Esophagus muscularis mucosa (tissue), 4 donors: ENCODE measurements at regions not wholly inside any gene's neighbourhood (a gene's known extent, or its start where the extent isn't known, plus 50 kb on each side); places are given as distances from the start of the nearest gene placed in this dataset.

Experiments used
- DNase-seq: peaks from one replicate; pipeline ENCODE4 v3.0.0-alpha.2; 2017; ENCODE audit errors: extremely low spot score
- H3K27ac ChIP-seq, 4 donors: fragments of 200-600 bp; sonication (generic); replicated peaks in 1 of 4; 1 replicate in 3 of 4; 2 replicates in 1 of 4; pipeline ENCODE4 v1.5.1; 2016 to 2019; ENCODE audit warnings: mild to moderate bottlenecking in 1 of 4
- H3K27me3 ChIP-seq, 4 donors: fragments of 200-600 bp; sonication (generic); one replicate each; pipeline versions ENCODE4 v1.5.1 to v1.6.0; 2016 to 2019
- H3K36me3 ChIP-seq, 4 donors: fragments of 200-600 bp; sonication (generic); one replicate each; pipeline ENCODE4 v1.5.1; 2016 to 2019
- H3K4me1 ChIP-seq, 4 donors: fragments of 200-600 bp; sonication (generic); one replicate each; pipeline ENCODE4 v1.5.1; 2016 to 2019
- H3K4me3 ChIP-seq, 4 donors: fragments of 200-600 bp; sonication (generic); 1 replicate in 2 of 4; 2 replicates in 2 of 4; pipeline ENCODE4 v1.5.1; 2016 to 2019; ENCODE audit warnings: mild to moderate bottlenecking in 4 of 4, moderate library complexity in 1 of 4
- H3K9me3 ChIP-seq, 4 donors: fragments of 200-600 bp; sonication (generic); 1 replicate in 3 of 4; 2 replicates in 1 of 4; pipeline ENCODE4 v1.5.1; 2016 to 2019
- EP300 ChIP-seq: sonication (generic); formaldehyde crosslinking; IDR thresholded peaks from one replicate; pipeline ENCODE4 v1.6.1; 2017; ENCODE audit warnings: antibody characterized with exemption
- POLR2A ChIP-seq: fragments of 450-650 bp; IDR thresholded peaks from one replicate; pipeline ENCODE4 v1.6.1; 2017; ENCODE audit warnings: antibody characterized with exemption, moderate library complexity, mild to moderate bottlenecking, low read depth
- POLR2AphosphoS5 ChIP-seq, 2 donors: sonication (generic); formaldehyde crosslinking; IDR thresholded peaks; one replicate each; pipeline ENCODE4 v1.6.1; 2017; ENCODE audit warnings: antibody characterized with exemption in 2 of 2
- WGBS: methylation state at CpG from one replicate; pipeline ENCODE4 v1.1.5; 2018; 5-methylcytosine and 5-hydroxymethylcytosine counted together
- intact Hi-C: fragments of 100-400 bp; cut with DNase I; formaldehyde crosslinking; loops from one replicate; pipeline ENCODE4 v1.15.1; 2023
- TF ChIP-seq, protein P1 (sequence below), 3 experiments: fragments of 200-600 bp in 2 of 3; fragments of 450-650 bp in 1 of 3; sonication (generic) in 2 of 3; IDR thresholded peaks; one replicate each; pipeline ENCODE4 v1.5.1; 2017 to 2019; ENCODE audit warnings: antibody characterized with exemption in 3 of 3, mild to moderate bottlenecking in 2 of 3, moderate library complexity in 1 of 3

DNA sequence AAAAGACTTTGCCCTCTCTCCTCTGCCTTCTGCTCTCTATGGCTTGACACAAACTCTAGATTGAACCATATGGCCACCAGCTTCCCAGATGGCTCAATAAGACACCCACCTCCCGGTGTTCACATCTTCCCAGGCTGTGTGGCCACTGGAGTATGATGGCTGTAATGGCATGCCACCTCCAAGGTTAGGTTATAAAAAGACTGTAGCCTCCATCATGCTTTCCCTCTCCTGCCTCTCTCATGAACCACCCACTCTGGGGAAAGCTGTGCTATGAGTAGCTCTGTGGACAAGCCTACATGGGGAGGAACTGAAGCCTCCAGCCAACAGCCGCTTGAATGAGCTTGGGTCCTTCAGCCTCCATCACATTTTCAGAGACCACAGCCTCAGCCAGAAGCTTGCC lies 479.2 kb downstream of the MIAT start:
- Histone ChIP-seq H3K9me3 (peaks cover 0 to 9% (median 4%) of the 10 kb centered on the region in 4 donors), H3K36me3 (no peaks in the 10 kb centered on the region), H3K27me3 (no peaks in the 10 kb centered on the region), H3K4me3 (no peak overlapping the region), H3K27ac (no peak overlapping the region), H3K4me1 (peaks cover 0 to 22% (median 14%) of the 10 kb centered on the region in 4 donors)
- no peak for TF ChIP-seq EP300
- TF ChIP-seq, protein P1, sequence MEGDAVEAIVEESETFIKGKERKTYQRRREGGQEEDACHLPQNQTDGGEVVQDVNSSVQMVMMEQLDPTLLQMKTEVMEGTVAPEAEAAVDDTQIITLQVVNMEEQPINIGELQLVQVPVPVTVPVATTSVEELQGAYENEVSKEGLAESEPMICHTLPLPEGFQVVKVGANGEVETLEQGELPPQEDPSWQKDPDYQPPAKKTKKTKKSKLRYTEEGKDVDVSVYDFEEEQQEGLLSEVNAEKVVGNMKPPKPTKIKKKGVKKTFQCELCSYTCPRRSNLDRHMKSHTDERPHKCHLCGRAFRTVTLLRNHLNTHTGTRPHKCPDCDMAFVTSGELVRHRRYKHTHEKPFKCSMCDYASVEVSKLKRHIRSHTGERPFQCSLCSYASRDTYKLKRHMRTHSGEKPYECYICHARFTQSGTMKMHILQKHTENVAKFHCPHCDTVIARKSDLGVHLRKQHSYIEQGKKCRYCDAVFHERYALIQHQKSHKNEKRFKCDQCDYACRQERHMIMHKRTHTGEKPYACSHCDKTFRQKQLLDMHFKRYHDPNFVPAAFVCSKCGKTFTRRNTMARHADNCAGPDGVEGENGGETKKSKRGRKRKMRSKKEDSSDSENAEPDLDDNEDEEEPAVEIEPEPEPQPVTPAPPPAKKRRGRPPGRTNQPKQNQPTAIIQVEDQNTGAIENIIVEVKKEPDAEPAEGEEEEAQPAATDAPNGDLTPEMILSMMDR (IDR thresholded peaks at IDR 0.05) = no peak
- no peak for TF ChIP-seq POLR2AphosphoS5 (IDR thresholded peaks at IDR 0.05)
- no peak for TF ChIP-seq POLR2A
- DNase-seq = no peak
- intact Hi-C loops = no loop called here
- WGBS = 100% methylated on average over 2 of the region's 2 CpGs

DNA sequence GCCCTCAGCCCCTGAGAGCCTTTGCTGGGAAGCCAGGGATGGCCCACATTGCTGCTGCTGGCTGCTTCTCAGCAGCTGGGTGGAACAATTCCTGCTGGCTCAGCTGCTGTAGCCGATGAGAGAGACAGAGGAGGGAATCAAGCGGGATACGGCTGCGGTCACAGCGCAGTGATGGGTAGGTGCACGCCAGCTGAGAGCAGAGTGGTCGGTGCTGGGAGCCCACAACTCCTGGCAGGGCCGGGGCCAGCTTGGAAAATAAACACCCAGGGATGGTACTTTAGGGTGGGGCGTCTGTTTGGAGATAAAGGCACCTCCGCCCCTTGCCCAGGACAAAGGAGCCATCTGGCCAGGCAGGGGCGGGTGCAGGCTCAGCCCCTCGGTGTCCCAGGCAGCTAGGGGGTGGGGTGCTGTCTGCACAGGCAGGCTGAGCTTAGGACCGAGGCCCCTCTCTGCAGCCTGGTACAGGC lies 480.5 kb downstream of the MIAT start:
- Histone ChIP-seq H3K36me3 (no peaks in the 10 kb centered on the region), H3K27me3 (no peaks in the 10 kb centered on the region), H3K4me1 (peaks cover 0 to 22% (median 17%) of the 10 kb centered on the region in 4 donors), H3K4me3 (no peak overlapping the region), H3K27ac (no peak overlapping the region), H3K9me3 (peaks cover 0 to 9% (median 4%) of the 10 kb centered on the region in 4 donors)
- WGBS = 81% methylated on average over 9 of the region's 13 CpGs
- TF ChIP-seq EP300 (no peak), POLR2AphosphoS5 (IDR thresholded peaks at IDR 0.05) (no peak), POLR2A (no peak)
- TF ChIP-seq, protein P1 (IDR thresholded peaks at IDR 0.05) = no peak
- intact Hi-C loops = no loop called here
- no peak for DNase-seq

DNA sequence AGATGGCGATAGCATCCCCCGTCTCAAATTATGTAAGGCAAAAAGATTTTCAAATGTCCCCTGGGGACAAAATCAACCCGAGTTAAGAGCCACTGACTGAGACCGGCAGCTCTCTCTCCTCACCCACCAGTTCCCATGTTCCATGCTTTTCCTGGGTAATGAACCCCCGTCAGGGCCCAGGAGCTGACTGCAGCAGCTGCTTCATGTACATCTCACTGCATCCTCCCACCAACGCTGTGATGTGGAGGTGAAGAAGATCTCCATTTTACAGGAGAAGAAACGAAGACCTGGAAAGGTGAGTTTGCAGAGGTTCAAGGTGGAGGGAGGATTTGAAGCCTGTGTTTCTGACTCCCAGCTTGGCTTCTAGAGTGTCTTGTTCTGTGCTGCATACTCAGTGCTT lies 481.1 kb downstream of the MIAT start:
- peaks cover 0 to 9% (median 4%) of the 10 kb centered on the region in 4 donors for H3K9me3 ChIP-seq
- no peaks in the 10 kb centered on the region for H3K27me3 ChIP-seq
- intact Hi-C loops = no loop called here
- peaks cover 0 to 22% (median 17%) of the 10 kb centered on the region in 4 donors for H3K4me1 ChIP-seq
- H3K27ac ChIP-seq = no peak overlapping the region
- H3K4me3 ChIP-seq = no peak overlapping the region
- TF ChIP-seq EP300 = no peak
- 83% methylated on average over 7 of the region's 7 CpGs for WGBS
- H3K36me3 ChIP-seq = no peaks in the 10 kb centered on the region
- no peak for DNase-seq

DNA sequence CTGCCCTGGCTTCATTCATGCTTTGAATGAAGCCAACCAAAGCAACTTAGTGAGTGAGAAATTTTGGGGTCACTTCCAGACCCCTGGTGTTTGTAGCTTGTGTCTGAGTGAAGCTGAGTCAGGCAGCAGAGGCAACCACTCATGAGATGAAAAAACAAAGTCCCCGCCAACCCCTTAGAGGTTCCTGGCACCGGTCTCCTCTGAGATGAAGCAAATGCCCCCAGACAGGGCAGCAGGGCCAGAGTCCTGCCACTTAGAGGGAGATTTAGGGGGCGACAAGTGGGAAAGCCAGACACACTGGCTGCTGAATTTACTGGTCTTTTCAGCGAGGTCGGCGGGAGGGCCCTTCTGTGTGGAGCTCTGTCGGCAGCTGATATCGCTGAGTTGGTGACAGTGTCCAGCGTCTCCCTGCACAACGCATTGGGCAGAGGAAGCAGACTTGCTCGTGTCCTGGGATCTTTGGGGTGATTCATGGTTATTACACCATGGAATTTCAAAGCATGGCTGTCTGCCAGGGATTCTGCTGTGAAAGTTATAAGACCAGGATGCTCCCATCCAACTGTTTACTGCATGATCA lies 482.6 kb downstream of the MIAT start:
- Histone ChIP-seq H3K4me1 (peaks cover 0 to 14% (median 10%) of the 10 kb centered on the region in 4 donors), H3K36me3 (no peaks in the 10 kb centered on the region), H3K27ac (no peak overlapping the region), H3K27me3 (no peaks in the 10 kb centered on the region), H3K9me3 (peaks cover 0 to 9% (median 4%) of the 10 kb centered on the region in 4 donors), H3K4me3 (no peak overlapping the region)
- DNase-seq = no peak
- 100% methylated on average over 3 of the region's 11 CpGs for WGBS
- intact Hi-C loops = no loop called here
- TF ChIP-seq POLR2AphosphoS5 (IDR thresholded peaks at IDR 0.05) (no peak), EP300 (no peak), POLR2A (no peak)
- TF ChIP-seq, protein P1 (IDR thresholded peaks at IDR 0.05) = no peak

DNA sequence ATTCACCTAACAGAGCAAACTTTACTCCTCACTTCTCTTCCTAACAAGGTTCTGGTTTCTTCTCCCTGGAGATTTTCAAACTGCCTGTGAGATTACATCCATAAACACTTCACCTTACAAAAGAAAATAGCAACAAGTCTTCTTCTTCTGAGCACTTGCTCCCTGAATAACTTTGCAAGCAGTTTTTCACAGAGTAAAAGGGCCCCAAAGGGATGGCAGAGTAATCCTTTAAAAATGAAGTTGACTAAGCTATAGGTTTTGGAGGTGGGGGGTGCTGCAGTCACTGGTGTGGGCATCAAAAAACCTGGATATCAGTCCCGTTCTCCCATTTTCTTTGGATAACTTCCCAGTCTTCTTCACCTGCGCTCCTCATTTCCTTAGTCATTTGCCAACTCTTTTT lies 484.9 kb downstream of the MIAT start:
- DNase-seq = no peak
- Histone ChIP-seq H3K36me3 (no peaks in the 10 kb centered on the region), H3K27ac (no peak overlapping the region), H3K9me3 (no peaks in the 10 kb centered on the region), H3K27me3 (no peaks in the 10 kb centered on the region), H3K4me1 (peaks cover 0 to 18% (median 12%) of the 10 kb centered on the region in 4 donors), H3K4me3 (no peak overlapping the region)
- intact Hi-C loops = no loop called here
- WGBS = 38% methylated on average over 2 of the region's 2 CpGs
- TF ChIP-seq, protein P1 (IDR thresholded peaks at IDR 0.05) = no peak
- no peak for TF ChIP-seq POLR2AphosphoS5 (IDR thresholded peaks at IDR 0.05)
- no peak for TF ChIP-seq EP300
- TF ChIP-seq POLR2A = no peak
